B cell (primary cell): ENCODE measurements at regions not wholly inside any gene's neighbourhood (a gene's known extent, or its start where the extent isn't known, plus 50 kb on each side); places are given as distances from the start of the nearest gene placed in this dataset.

ENCODE experiments used
- ATAC-seq: fragments of 200-7000 bp; cut with Tn5 transposase; one replicate; pipeline ENCODE4 v1.10.0; 2021; ENCODE audit warnings: low read depth, mild to moderate bottlenecking, moderate number of reproducible peaks, moderate library complexity
- CTCF ChIA-PET: fragments of 350-600 bp; sonication (Branson Sonifier 250); formaldehyde crosslinking; loops from one replicate; lab custom pipeline; 2021; ENCODE audit warnings: antibody characterized with exemption, inconsistent platforms; lab: Charles Lee
- POLR2A ChIA-PET: fragments of 350-600 bp; sonication (Branson Sonifier 250); formaldehyde crosslinking; loops from one replicate; lab custom pipeline; 2021; ENCODE audit warnings: antibody characterized with exemption; lab: Charles Lee
- DNase-seq: peaks from one replicate; pipeline ENCODE4 v3.0.0; 2013
- H2AFZ ChIP-seq: 2 replicates; pipeline ENCODE4 v1.6.1; 2012; ENCODE audit warnings: mild to moderate bottlenecking, low read depth, low read length; ENCODE audit not compliant: insufficient read depth, poor library complexity, severe bottlenecking
- H3K27ac ChIP-seq, 2 donors: 1 replicate in 1 of 2; 2 replicates in 1 of 2; pipeline ENCODE4 v1.5.1; 2012 to 2013; ENCODE audit warnings: low read length in 2 of 2, mild to moderate bottlenecking in 2 of 2, moderate library complexity in 1 of 2
- H3K27me3 ChIP-seq, 4 experiments: fragments of 200-600 bp in 1 of 4; sonication (generic) in 1 of 4; replicated peaks in 1 of 4; 1 replicate in 2 of 4; 2 replicates in 2 of 4; pipeline versions ENCODE4 v1.6.1 to v1.7.0; 2013 to 2016; ENCODE audit warnings: low read length in 3 of 4, mild to moderate bottlenecking in 2 of 4, mixed read lengths in 1 of 4, moderate library complexity in 1 of 4; ENCODE audit not compliant: insufficient read depth in 4 of 4, control insufficient read depth in 3 of 4; ENCODE audit errors: control extremely low read depth in 1 of 4
- H3K36me3 ChIP-seq, 2 experiments: replicated peaks in 1 of 2; 1 replicate in 1 of 2; 2 replicates in 1 of 2; pipeline versions ENCODE4 v1.6.1 to v1.7.1; 2013; ENCODE audit warnings: low read length in 1 of 2; ENCODE audit not compliant: insufficient read depth in 2 of 2, control insufficient read depth in 1 of 2; ENCODE audit errors: control extremely low read depth in 1 of 2, extremely low read depth in 1 of 2
- H3K4me1 ChIP-seq, 2 donors: fragments of 200-600 bp in 1 of 2; sonication (generic) in 1 of 2; 1 replicate in 1 of 2; 2 replicates in 1 of 2; pipeline versions ENCODE4 v1.5.1 to v1.6.1; 2013 to 2017; ENCODE audit warnings: low read length in 2 of 2; ENCODE audit not compliant: control insufficient read depth in 2 of 2, insufficient read depth in 2 of 2
- H3K4me2 ChIP-seq: replicated peaks from 2 replicates; pipeline ENCODE3; 2012; ENCODE audit warnings: mild to moderate bottlenecking, low read depth, low read length; ENCODE audit not compliant: poor library complexity, severe bottlenecking
- H3K4me3 ChIP-seq, 5 experiments: fragments of 200-600 bp in 1 of 5; sonication (generic) in 1 of 5; 1 replicate in 3 of 5; 2 replicates in 2 of 5; pipeline versions ENCODE4 v1.5.1 to v1.7.0; 2011 to 2016; ENCODE audit warnings: low read length in 4 of 5, mild to moderate bottlenecking in 4 of 5, low read depth in 2 of 5, control low read depth in 1 of 5, moderate library complexity in 1 of 5; ENCODE audit not compliant: insufficient read depth in 1 of 5; ENCODE audit errors: control extremely low read depth in 1 of 5, extremely low read depth in 1 of 5
- H3K79me2 ChIP-seq: fragments of 200-600 bp; sonication (generic); one replicate; pipeline ENCODE4 v1.6.0; 2016; ENCODE audit warnings: low read length; ENCODE audit not compliant: control insufficient read depth, insufficient read depth
- H3K9ac ChIP-seq: fragments of 200-600 bp; sonication (generic); 2 replicates; pipeline ENCODE4 v1.6.1; 2017; ENCODE audit warnings: mild to moderate bottlenecking, low read length, moderate library complexity
- H3K9me3 ChIP-seq, 3 donors: one replicate each; pipeline versions ENCODE4 v1.6.1 to v1.7.1; 2013; ENCODE audit warnings: low read length in 2 of 3; ENCODE audit not compliant: control insufficient read depth in 2 of 3, insufficient read depth in 1 of 3; ENCODE audit errors: control extremely low read depth in 1 of 3
- H4K20me1 ChIP-seq: 2 replicates; pipeline ENCODE4 v1.6.0; 2012; ENCODE audit warnings: mild to moderate bottlenecking, low read length; ENCODE audit not compliant: insufficient read depth, control insufficient read depth, poor library complexity, severe bottlenecking
- H3K27ac Mint-ChIP-seq: one replicate; pipeline ENCODE4 v1.8.0; 2021; ENCODE audit warnings: mixed read lengths
- H3K27me3 Mint-ChIP-seq: one replicate; pipeline ENCODE4 v1.8.0; 2021; ENCODE audit warnings: mixed read lengths
- H3K4me1 Mint-ChIP-seq: one replicate; pipeline ENCODE4 v1.8.0; 2021; ENCODE audit warnings: mixed read lengths
- H3K4me3 Mint-ChIP-seq: one replicate; pipeline ENCODE4 v1.8.0; 2021; ENCODE audit warnings: mixed read lengths
- H3K9me3 Mint-ChIP-seq: one replicate; pipeline ENCODE4 v1.8.0; 2022; ENCODE audit warnings: mixed read lengths; ENCODE audit not compliant: insufficient read depth
- CTCF ChIP-seq: fragments of 200-600 bp; IDR thresholded peaks from one replicate; pipeline ENCODE4 v1.8.0; 2022; ENCODE audit warnings: antibody characterized with exemption, mild to moderate bottlenecking
- EZH2 ChIP-seq: IDR thresholded peaks from 2 replicates; pipeline ENCODE4 v1.6.1; 2012; ENCODE audit warnings: borderline replicate concordance, low read depth, mild to moderate bottlenecking, moderate library complexity, low read length; ENCODE audit not compliant: insufficient read depth, poor library complexity, severe bottlenecking
- WGBS: methylation state at CpG from one replicate; pipeline ENCODE4 v1.1.5; 2013; ENCODE audit warnings: missing lambda C conversion rate; ENCODE audit not compliant: insufficient coverage; 5-methylcytosine and 5-hydroxymethylcytosine counted together
- intact Hi-C: fragments of 100-400 bp; cut with micrococcal nuclease; formaldehyde crosslinking; loops from one replicate; pipeline ENCODE4 v1.10.0; 2022

GRCh38 chr1:29889776-29890175 is 653.5 kb downstream of the PTPRU start:
- H3K79me2 ChIP-seq: no peaks in the 10 kb centered on the region
- CTCF ChIA-PET: no interaction called here
- no peak overlapping the region for H3K27ac ChIP-seq
- TF ChIP-seq CTCF: no peak
- no peak for TF ChIP-seq EZH2
- 86% methylated on average over 1 of the region's 4 CpGs for WGBS
- H3K36me3 ChIP-seq: no peaks in the 10 kb centered on the region
- peaks cover 0 to 3% (median 0%) of the 10 kb centered on the region in 3 donors for H3K9me3 ChIP-seq
- H3K9ac ChIP-seq: no peak overlapping the region
- no peak overlapping the region for H3K4me3 ChIP-seq
- Mint-ChIP-seq H3K27ac (no peak overlapping the region), H3K9me3 (no peaks in the 10 kb centered on the region), H3K4me1 (no peaks in the 10 kb centered on the region), H3K27me3 (peaks cover 8% of the 10 kb centered on the region), H3K4me3 (no peak overlapping the region)
- no peak overlapping the region for H3K4me2 ChIP-seq
- POLR2A ChIA-PET: no interaction called here
- no peak for ATAC-seq
- no peaks in the 10 kb centered on the region for H4K20me1 ChIP-seq
- intact Hi-C loops: no loop called here
- H3K4me1 ChIP-seq: no peaks in the 10 kb centered on the region
- DNase-seq: no peak
- H3K27me3 ChIP-seq: no peaks in the 10 kb centered on the region
- no peak overlapping the region for H2AFZ ChIP-seq

- DNase-seq: no peak
- 83% methylated on average over 1 of the region's 2 CpGs for WGBS
- H2AFZ ChIP-seq: no peak overlapping the region
- Mint-ChIP-seq H3K27ac (no peak overlapping the region), H3K4me1 (no peaks in the 10 kb centered on the region), H3K9me3 (no peaks in the 10 kb centered on the region), H3K27me3 (peaks cover 4% of the 10 kb centered on the region), H3K4me3 (no peak overlapping the region)
- no peak overlapping the region for H3K9ac ChIP-seq
- no peak overlapping the region for H3K27ac ChIP-seq
- no peaks in the 10 kb centered on the region for H3K9me3 ChIP-seq
- H3K4me2 ChIP-seq: no peak overlapping the region
- ATAC-seq: no peak
- no peaks in the 10 kb centered on the region for H3K36me3 ChIP-seq
- H4K20me1 ChIP-seq: no peaks in the 10 kb centered on the region
- TF ChIP-seq CTCF (no peak), EZH2 (no peak)
- CTCF ChIA-PET: no interaction called here
- intact Hi-C loops: no loop called here
- POLR2A ChIA-PET: no interaction called here
- H3K4me1 ChIP-seq: no peaks in the 10 kb centered on the region
- no peak overlapping the region for H3K4me3 ChIP-seq
- no peaks in the 10 kb centered on the region for H3K79me2 ChIP-seq
- H3K27me3 ChIP-seq: no peaks in the 10 kb centered on the region
These were observed 648.4 kb downstream of the PTPRU start for GRCh38 chr1:29884740-29885139.
